Uterus (tissue), 2 donors: ENCODE measurements at regions not wholly inside any gene's neighbourhood (a gene's known extent, or its start where the extent isn't known, plus 50 kb on each side); places are given as distances from the start of the nearest gene placed in this dataset.

ENCODE experiments used
- CTCF ChIP-seq, 4 experiments: fragments of 200-600 bp in 2 of 4; fragments of 450-650 bp in 2 of 4; sonication (generic) in 2 of 4; IDR thresholded peaks; one replicate each; pipeline ENCODE4 v1.5.1; 2016 to 2019; ENCODE audit warnings: antibody characterized with exemption in 4 of 4, mild to moderate bottlenecking in 2 of 4, moderate library complexity in 1 of 4
- POLR2A ChIP-seq, 2 donors: fragments of 450-650 bp; IDR thresholded peaks; one replicate each; pipeline ENCODE4 v1.6.1; 2016; ENCODE audit warnings: antibody characterized with exemption in 2 of 2, mild to moderate bottlenecking in 1 of 2, moderate library complexity in 1 of 2

- no peak for TF ChIP-seq CTCF (IDR thresholded peaks at IDR 0.05)
- no peak for TF ChIP-seq POLR2A (IDR thresholded peaks at IDR 0.05)
Measured at GRCh38 chr13:79935121-79935520, 405.8 kb downstream of the SPRY2 start.
